ENCODE measurements at regions not wholly inside any gene's neighbourhood (a gene's known extent, or its start where the extent isn't known, plus 50 kb on each side); places are given as distances from the start of the nearest gene placed in this dataset.

- H3K27ac ChIP-seq, result peak overlapping the region; percentile 75
- no peak for TF ChIP-seq ZFX (IDR thresholded peaks at IDR 0.05; ENCODE audit: borderline replicate concordance)
- TF ChIP-seq CTCF (IDR thresholded peaks at IDR 0.05), result no peak
These were observed 50.3 kb upstream of the ATP13A3 start for GRCh38 chr3:194536871-194537637.
